AG10803 (cell line): ENCODE measurements at regions not wholly inside any gene's neighbourhood (a gene's known extent, or its start where the extent isn't known, plus 50 kb on each side); places are given as distances from the start of the nearest gene placed in this dataset.

Experiments used
- DNase-seq: peaks from one replicate; pipeline ENCODE4 v3.0.0; 2010; ENCODE audit warnings: low read depth
- H3K4me3 ChIP-seq: 2 replicates; pipeline ENCODE4 v1.5.1; 2011; ENCODE audit warnings: mild to moderate bottlenecking, low read length, control low read depth
- CTCF ChIP-seq: conservative IDR thresholded peaks from 2 replicates; pipeline ENCODE4 v1.5.1; 2011; ENCODE audit warnings: mild to moderate bottlenecking, low read length, control low read depth, inconsistent platforms

- no peak for DNase-seq
- TF ChIP-seq CTCF: no peak
- H3K4me3 ChIP-seq: no peak overlapping the region
These were observed 187.0 kb upstream of the FN1 start for GRCh38 chr2:215622837-215623236.

- no peak overlapping the region for H3K4me3 ChIP-seq
- no peak for TF ChIP-seq CTCF
- DNase-seq: no peak
These were observed 185.5 kb upstream of the FN1 start for GRCh38 chr2:215621381-215621780.

GRCh38 chr2:215620528-215620927 lies 184.7 kb upstream of the FN1 start:
- no peak for DNase-seq
- no peak for TF ChIP-seq CTCF
- no peak overlapping the region for H3K4me3 ChIP-seq

- DNase-seq: no peak
- no peak overlapping the region for H3K4me3 ChIP-seq
- TF ChIP-seq CTCF: no peak
These were observed 184.1 kb upstream of the FN1 start for GRCh38 chr2:215619989-215620388.

- no peak for DNase-seq
- TF ChIP-seq CTCF: no peak
- no peak overlapping the region for H3K4me3 ChIP-seq
These were observed 183.4 kb upstream of the FN1 start for GRCh38 chr2:215619022-215619958.

- TF ChIP-seq CTCF: no peak
- no peak overlapping the region for H3K4me3 ChIP-seq
- no peak for DNase-seq
These were observed 182.3 kb upstream of the FN1 start for GRCh38 chr2:215618145-215618544.
